ENCODE measurements at regions not wholly inside any gene's neighbourhood (a gene's known extent, or its start where the extent isn't known, plus 50 kb on each side); places are given as distances from the start of the nearest gene placed in this dataset.

- H3K27ac ChIP-seq (ENCODE audit: low read depth in 1 of 2, low read length in 2 of 2): no peak overlapping the region
- no peak for DNase-seq (ENCODE audit: low spot score)
- no peaks in the 10 kb centered on the region for H3K9me3 ChIP-seq (ENCODE audit: control insufficient read depth in 4 of 4, low read length in 3 of 4)
- no peaks in the 10 kb centered on the region for H3K36me3 ChIP-seq (ENCODE audit: control insufficient read depth in 4 of 4, insufficient read depth in 3 of 4, low read depth in 1 of 4, low read length in 3 of 4)
- H3K27me3 ChIP-seq (ENCODE audit: control insufficient read depth in 4 of 4, insufficient read depth in 4 of 4, low read length in 3 of 4): peaks cover 0 to 2% (median 0%) of the 10 kb centered on the region in 4 donors
- no peaks in the 10 kb centered on the region for H3K4me1 ChIP-seq (ENCODE audit: control insufficient read depth in 4 of 4, insufficient read depth in 4 of 4, low read length in 3 of 4)
- H3K9ac ChIP-seq (ENCODE audit: low read depth in 1 of 2, low read length in 2 of 2): no peak overlapping the region
- TF ChIP-seq REST (IDR thresholded peaks at IDR 0.05) (no peak), MAX (IDR thresholded peaks at IDR 0.05) (no peak), FOXA2 (IDR thresholded peaks at IDR 0.05) (no peak), HNF4A (conservative IDR thresholded peaks at IDR 0.05) (no peak), RXRA (IDR thresholded peaks at IDR 0.05) (no peak), TAF1 (conservative IDR thresholded peaks at IDR 0.05) (no peak), JUND (IDR thresholded peaks at IDR 0.05) (no peak), YY1 (IDR thresholded peaks at IDR 0.05) (no peak), RAD21 (IDR thresholded peaks at IDR 0.05) (no peak), FOXA1 (IDR thresholded peaks at IDR 0.05) (no peak), SP1 (IDR thresholded peaks at IDR 0.05) (no peak), NR2F2 (IDR thresholded peaks at IDR 0.05) (no peak), GABPA (IDR thresholded peaks at IDR 0.05 in 1 of 2, conservative IDR thresholded peaks at IDR 0.05 in 1 of 2) (no peak), CTCF (IDR thresholded peaks at IDR 0.05; ENCODE audit: low read depth, low read length, missing input control) (no peak), ATF3 (IDR thresholded peaks at IDR 0.05) (no peak)
- no peak overlapping the region for H3K4me3 ChIP-seq (ENCODE audit: low read depth in 1 of 3, low read length in 3 of 3)
- WGBS: 92% methylated on average over 1 of the region's 1 CpG
Observed at GRCh38 chr3:27641271-27641800, 80.8 kb downstream of the EOMES start.

- H3K27ac ChIP-seq (ENCODE audit: low read depth in 1 of 2, low read length in 2 of 2): no peak overlapping the region
- no peak for DNase-seq (ENCODE audit: low spot score)
- no peak overlapping the region for H3K9ac ChIP-seq (ENCODE audit: low read depth in 1 of 2, low read length in 2 of 2)
- no peaks in the 10 kb centered on the region for H3K4me1 ChIP-seq (ENCODE audit: control insufficient read depth in 4 of 4, insufficient read depth in 4 of 4, low read length in 3 of 4)
- H3K9me3 ChIP-seq (ENCODE audit: control insufficient read depth in 4 of 4, low read length in 3 of 4): no peaks in the 10 kb centered on the region
- no peaks in the 10 kb centered on the region for H3K36me3 ChIP-seq (ENCODE audit: control insufficient read depth in 4 of 4, insufficient read depth in 3 of 4, low read depth in 1 of 4, low read length in 3 of 4)
- H3K4me3 ChIP-seq (ENCODE audit: low read depth in 1 of 3, low read length in 3 of 3): no peak overlapping the region
- H3K27me3 ChIP-seq (ENCODE audit: control insufficient read depth in 4 of 4, insufficient read depth in 4 of 4, low read length in 3 of 4): no peaks in the 10 kb centered on the region
- no peak for TF ChIP-seq FOXA2 (IDR thresholded peaks at IDR 0.05)
- no peak for TF ChIP-seq ZBTB33 (IDR thresholded peaks at IDR 0.05)
- no peak for TF ChIP-seq JUND (IDR thresholded peaks at IDR 0.05)
- no peak for TF ChIP-seq RXRA (IDR thresholded peaks at IDR 0.05)
- no peak for TF ChIP-seq GABPA (IDR thresholded peaks at IDR 0.05 in 1 of 2, conservative IDR thresholded peaks at IDR 0.05 in 1 of 2)
- WGBS: 68% methylated on average over 2 of the region's 2 CpGs
Observed at GRCh38 chr3:27639271-27639670, 82.9 kb downstream of the EOMES start.

Data from liver (tissue), 8 donors.